ENCODE measurements at regions not wholly inside any gene's neighbourhood (a gene's known extent, or its start where the extent isn't known, plus 50 kb on each side); places are given as distances from the start of the nearest gene placed in this dataset.

- no peak overlapping the region for H3K4me3 ChIP-seq
- H3K27me3 ChIP-seq: no peaks in the 10 kb centered on the region
- WGBS: 73% methylated on average over 4 of the region's 4 CpGs
- H3K4me1 ChIP-seq: no peaks in the 10 kb centered on the region
- TF ChIP-seq CTCF (IDR thresholded peaks at IDR 0.05): no peak
- no peak for TF ChIP-seq EP300 (IDR thresholded peaks at IDR 0.05)
- no peak for TF ChIP-seq POLR2A (IDR thresholded peaks at IDR 0.05)
- no peak for DNase-seq (ENCODE audit: low spot score in 2 of 2)
- no peak overlapping the region for H3K27ac ChIP-seq
- no peaks in the 10 kb centered on the region for H3K36me3 ChIP-seq
- no peaks in the 10 kb centered on the region for H3K9me3 ChIP-seq
Measured at GRCh38 chr16:60073376-60073775, 1339.3 kb upstream of the GOT2 start.

- no peak for TF ChIP-seq EP300 (IDR thresholded peaks at IDR 0.05)
- TF ChIP-seq POLR2AphosphoS5 (IDR thresholded peaks at IDR 0.05): no peak
- no peak for TF ChIP-seq POLR2A (IDR thresholded peaks at IDR 0.05)
- no peak for TF ChIP-seq CTCF (IDR thresholded peaks at IDR 0.05)
- Histone ChIP-seq H3K9me3 (no peaks in the 10 kb centered on the region), H3K4me1 (no peaks in the 10 kb centered on the region), H3K4me3 (no peak overlapping the region), H3K36me3 (no peaks in the 10 kb centered on the region), H3K27ac (no peak overlapping the region), H3K27me3 (no peaks in the 10 kb centered on the region)
- no peak for DNase-seq (ENCODE audit: low spot score in 2 of 2)
Measured at GRCh38 chr16:60064026-60064425, 1329.9 kb upstream of the GOT2 start.

GRCh38 chr16:60061396-60061795 lies 1327.3 kb upstream of the GOT2 start:
- Histone ChIP-seq H3K36me3 (no peaks in the 10 kb centered on the region), H3K27me3 (no peaks in the 10 kb centered on the region), H3K4me3 (no peak overlapping the region), H3K27ac (no peak overlapping the region), H3K4me1 (no peaks in the 10 kb centered on the region), H3K9me3 (no peaks in the 10 kb centered on the region)
- DNase-seq (ENCODE audit: low spot score in 2 of 2): no peak
- TF ChIP-seq POLR2A (IDR thresholded peaks at IDR 0.05): no peak
- TF ChIP-seq POLR2AphosphoS5 (IDR thresholded peaks at IDR 0.05): no peak
- TF ChIP-seq EP300 (IDR thresholded peaks at IDR 0.05): no peak
- TF ChIP-seq CTCF (IDR thresholded peaks at IDR 0.05): no peak

- no peak for DNase-seq (ENCODE audit: low spot score in 2 of 2)
- H3K4me3 ChIP-seq: no peak overlapping the region
- H3K9me3 ChIP-seq: no peaks in the 10 kb centered on the region
- no peaks in the 10 kb centered on the region for H3K27me3 ChIP-seq
- H3K27ac ChIP-seq: no peak overlapping the region
- H3K4me1 ChIP-seq: no peaks in the 10 kb centered on the region
- no peak for TF ChIP-seq POLR2A (IDR thresholded peaks at IDR 0.05)
- TF ChIP-seq POLR2AphosphoS5 (IDR thresholded peaks at IDR 0.05): no peak
- TF ChIP-seq CTCF (IDR thresholded peaks at IDR 0.05): no peak
- no peak for TF ChIP-seq EP300 (IDR thresholded peaks at IDR 0.05)
- no peaks in the 10 kb centered on the region for H3K36me3 ChIP-seq
- 12% methylated on average over 2 of the region's 2 CpGs for WGBS
Measured at GRCh38 chr16:60060731-60061130, 1326.6 kb upstream of the GOT2 start.

GRCh38 chr16:60059141-60059540 lies 1325.0 kb upstream of the GOT2 start:
- H3K27ac ChIP-seq: no peak overlapping the region
- no peak for DNase-seq (ENCODE audit: low spot score in 2 of 2)
- no peaks in the 10 kb centered on the region for H3K36me3 ChIP-seq
- TF ChIP-seq EP300 (IDR thresholded peaks at IDR 0.05) (no peak), POLR2AphosphoS5 (IDR thresholded peaks at IDR 0.05) (no peak), CTCF (IDR thresholded peaks at IDR 0.05) (no peak), POLR2A (IDR thresholded peaks at IDR 0.05) (no peak)
- H3K9me3 ChIP-seq: no peaks in the 10 kb centered on the region
- H3K27me3 ChIP-seq: no peaks in the 10 kb centered on the region
- WGBS: 44% methylated on average over 1 of the region's 1 CpG
- no peaks in the 10 kb centered on the region for H3K4me1 ChIP-seq
- H3K4me3 ChIP-seq: no peak overlapping the region
